PC-3 (cell line): ENCODE measurements at regions not wholly inside any gene's neighbourhood (a gene's known extent, or its start where the extent isn't known, plus 50 kb on each side); places are given as distances from the start of the nearest gene placed in this dataset.

Source experiments
- ATAC-seq: fragments of 200-7000 bp; cut with Tn5 transposase; 2 replicates; pipeline ENCODE4 v1.9.1; 2020; ENCODE audit warnings: mild to moderate bottlenecking, moderate library complexity
- BruUV-seq: library from RNA; stranded (reverse); fragments of 400-500 nt; replicated peaks from 2 replicates; lab custom pipeline; 2021; lab: Mats Ljungman, UMichigan
- CTCF ChIA-PET: fragments of 300-600 bp; sonication (Branson Sonifier 250); formaldehyde crosslinking; loops from one replicate; lab custom pipeline; 2022; ENCODE audit warnings: antibody characterized with exemption; lab: Charles Lee
- POLR2A ChIA-PET: fragments of 300-600 bp; sonication (Branson Sonifier 250); formaldehyde crosslinking; loops from one replicate; lab custom pipeline; 2022; ENCODE audit warnings: antibody characterized with exemption; ENCODE audit not compliant: unreplicated experiment; lab: Charles Lee
- DNase-seq: peaks from one replicate; pipeline ENCODE4 v3.0.0-alpha.2; 2015
- H2AFZ ChIP-seq: fragments of 300-600 bp; sonication (generic); 2 replicates; pipeline ENCODE4 v1.6.0; 2016; ENCODE audit warnings: antibody characterized with exemption, low read length
- H3F3A ChIP-seq: fragments of 300-600 bp; sonication (generic); one replicate; pipeline ENCODE4 v1.6.0; 2017; ENCODE audit warnings: antibody characterized with exemption, low read length, control low read depth, mild to moderate bottlenecking; ENCODE audit not compliant: unreplicated experiment
- H3K27ac ChIP-seq: fragments of 300-600 bp; sonication (generic); 2 replicates; pipeline ENCODE4 v1.5.1; 2016; ENCODE audit warnings: mild to moderate bottlenecking, low read length
- H3K27me3 ChIP-seq: fragments of 300-600 bp; sonication (generic); 2 replicates; pipeline ENCODE4 v1.6.1; 2016; ENCODE audit warnings: low read length, mixed read lengths
- H3K36me3 ChIP-seq: fragments of 300-600 bp; sonication (generic); 2 replicates; pipeline ENCODE4 v1.6.1; 2016; ENCODE audit warnings: low read depth, mixed run types, low read length, mixed read lengths
- H3K4me1 ChIP-seq: fragments of 300-600 bp; sonication (generic); 2 replicates; pipeline ENCODE4 v1.5.1; 2016; ENCODE audit warnings: low read length; ENCODE audit not compliant: insufficient read depth
- H3K4me2 ChIP-seq: fragments of 300-600 bp; sonication (generic); 2 replicates; pipeline ENCODE4 v1.6.0; 2016; ENCODE audit warnings: low read length
- H3K4me3 ChIP-seq: fragments of 300-600 bp; sonication (generic); 2 replicates; pipeline ENCODE4 v1.5.1; 2016; ENCODE audit warnings: mild to moderate bottlenecking, low read length, mixed read lengths
- H3K79me2 ChIP-seq: fragments of 300-600 bp; sonication (generic); 2 replicates; pipeline ENCODE4 v1.6.1; 2017; ENCODE audit warnings: low read length, mixed read lengths
- H3K9ac ChIP-seq: fragments of 300-600 bp; sonication (generic); 2 replicates; pipeline ENCODE4 v1.6.0; 2016; ENCODE audit warnings: mild to moderate bottlenecking, low read length
- H3K9me2 ChIP-seq: fragments of 300-600 bp; sonication (generic); replicated peaks from 2 replicates; pipeline ENCODE4 v1.6.1; 2016; ENCODE audit warnings: mixed run types, low read length, mixed read lengths
- H3K9me3 ChIP-seq: fragments of 300-600 bp; sonication (generic); 2 replicates; pipeline ENCODE4 v1.6.1; 2016; ENCODE audit warnings: low read length, mixed read lengths
- H4K20me1 ChIP-seq: fragments of 300-600 bp; sonication (generic); 2 replicates; pipeline ENCODE4 v1.6.1; 2016; ENCODE audit warnings: low read length, mixed read lengths
- CTCF ChIP-seq: fragments of 300-600 bp; sonication (generic); conservative IDR thresholded peaks from 2 replicates; pipeline ENCODE4 v1.5.1; 2017; ENCODE audit warnings: antibody characterized with exemption, low read depth, mild to moderate bottlenecking, low read length
- EZH2 ChIP-seq: fragments of 300-600 bp; sonication (generic); IDR thresholded peaks from one replicate; pipeline ENCODE4 v1.6.1; 2017; ENCODE audit warnings: antibody characterized with exemption, mild to moderate bottlenecking, low read length; ENCODE audit not compliant: unreplicated experiment
- EZH2phosphoT487 ChIP-seq: fragments of 300-600 bp; sonication (generic); IDR thresholded peaks from 2 replicates; pipeline ENCODE4 v1.6.1; 2018; ENCODE audit warnings: mild to moderate bottlenecking, antibody characterized with exemption, low read length, borderline replicate concordance
- intact Hi-C: fragments of 100-400 bp; cut with micrococcal nuclease; formaldehyde crosslinking; loops from 2 replicates; pipeline ENCODE4 v1.9.0; 2023

GRCh38 chr2:47254464-47254863 is 78.2 kb upstream of the CALM2 start:
- H3K9me3 ChIP-seq, result no peaks in the 10 kb centered on the region
- no TSS peak for BruUV-seq
- H3K9me2 ChIP-seq, result no peaks in the 10 kb centered on the region
- H3K4me2 ChIP-seq, result no peak overlapping the region
- intact Hi-C loops, result no loop called here
- H3K36me3 ChIP-seq, result no peaks in the 10 kb centered on the region
- no peaks in the 10 kb centered on the region for H4K20me1 ChIP-seq
- no peak overlapping the region for H2AFZ ChIP-seq
- H3K27ac ChIP-seq, result no peak overlapping the region
- no peak for DNase-seq
- CTCF ChIA-PET, result no interaction called here
- no peaks in the 10 kb centered on the region for H3K79me2 ChIP-seq
- H3K4me3 ChIP-seq, result no peak overlapping the region
- no peaks in the 10 kb centered on the region for H3F3A ChIP-seq
- H3K4me1 ChIP-seq, result peaks cover 22% of the 10 kb centered on the region
- TF ChIP-seq EZH2 (no peak), CTCF (no peak), EZH2phosphoT487 (no peak)
- H3K9ac ChIP-seq, result no peak overlapping the region
- POLR2A ChIA-PET, result no interaction called here
- no peaks in the 10 kb centered on the region for H3K27me3 ChIP-seq
- ATAC-seq, result no peak

- Histone ChIP-seq H3K27me3 (no peaks in the 10 kb centered on the region), H3K79me2 (no peaks in the 10 kb centered on the region), H3K9me3 (no peaks in the 10 kb centered on the region), H3K9me2 (no peaks in the 10 kb centered on the region), H4K20me1 (no peaks in the 10 kb centered on the region), H2AFZ (no peak overlapping the region), H3K4me1 (peaks cover 28% of the 10 kb centered on the region), H3K4me2 (no peak overlapping the region), H3K27ac (no peak overlapping the region), H3K9ac (no peak overlapping the region), H3F3A (no peaks in the 10 kb centered on the region), H3K36me3 (no peaks in the 10 kb centered on the region), H3K4me3 (no peak overlapping the region)
- ChIA-PET CTCF (no interaction called here), POLR2A (interaction anchor here (0.7 kb wide), 1 partner anchor 505 kb away, joined by 4 read pairs; no protein-coding TSS in a partner anchor)
- intact Hi-C loops, result no loop called here
- no peak for DNase-seq
- TF ChIP-seq CTCF, result no peak
- TF ChIP-seq EZH2, result no peak
- no peak for TF ChIP-seq EZH2phosphoT487
- no TSS peak for BruUV-seq
- no peak for ATAC-seq
These were observed 77.1 kb upstream of the CALM2 start for GRCh38 chr2:47253447-47253846.

GRCh38 chr2:47251404-47251675 is 75.0 kb upstream of the CALM2 start:
- Histone ChIP-seq H3K27ac (peak overlapping the region; percentile 52), H3K9me3 (no peaks in the 10 kb centered on the region), H3F3A (no peaks in the 10 kb centered on the region), H3K27me3 (no peaks in the 10 kb centered on the region), H3K9me2 (no peaks in the 10 kb centered on the region), H3K36me3 (no peaks in the 10 kb centered on the region), H3K4me3 (peak overlapping the region; percentile 47; the same call in 1 of the 2 replicates), H3K4me2 (peak overlapping the region; percentile 72), H3K4me1 (peaks cover 28% of the 10 kb centered on the region), H2AFZ (no peak overlapping the region), H4K20me1 (no peaks in the 10 kb centered on the region), H3K9ac (peak overlapping the region; percentile 4; the same call in 1 of the 2 replicates), H3K79me2 (no peaks in the 10 kb centered on the region)
- no peak for DNase-seq
- BruUV-seq, result no TSS peak
- CTCF ChIA-PET, result no interaction called here
- POLR2A ChIA-PET, result no interaction called here
- no peak for TF ChIP-seq EZH2phosphoT487
- TF ChIP-seq EZH2, result no peak
- no peak for TF ChIP-seq CTCF
- intact Hi-C loops, result no loop called here
- ATAC-seq, result no peak
